Activated CD4-positive, alpha-beta T cell treated with anti-CD3 and anti-CD28 coated beads for 4 hours (primary cell): ENCODE measurements at regions not wholly inside any gene's neighbourhood (a gene's known extent, or its start where the extent isn't known, plus 50 kb on each side); places are given as distances from the start of the nearest gene placed in this dataset.

Source experiments
- DNase-seq, 2 donors: peaks; one replicate each; pipeline ENCODE4 v3.0.0-alpha.2; 2020

DNA sequence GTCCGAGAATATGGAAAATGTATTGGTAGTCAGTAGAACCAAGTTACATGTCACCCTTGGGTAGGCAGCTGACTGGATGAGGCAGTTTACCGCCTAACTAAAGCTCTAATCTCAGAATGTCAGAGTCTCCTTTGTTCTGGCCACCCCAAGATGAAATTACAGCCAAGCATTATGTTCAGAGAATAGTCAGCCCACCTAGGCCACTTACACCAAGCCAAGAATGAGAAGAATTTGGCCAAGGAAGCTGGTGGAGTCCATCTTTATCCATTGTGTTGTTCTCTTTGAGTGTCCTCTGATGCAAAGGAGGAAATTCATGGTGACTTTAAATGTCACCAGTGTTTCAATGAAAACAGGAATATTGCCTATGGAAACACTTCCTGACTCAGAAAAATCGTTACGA lies 275.1 kb upstream of the MAP3K1 start:
- no peak for DNase-seq

GRCh38 chr5:56538580-56538979 lies 276.8 kb upstream of the MAP3K1 start:
- DNase-seq: no peak

GRCh38 chr5:56535347-56535746 lies 280.0 kb upstream of the MAP3K1 start:
- no peak for DNase-seq

DNA sequence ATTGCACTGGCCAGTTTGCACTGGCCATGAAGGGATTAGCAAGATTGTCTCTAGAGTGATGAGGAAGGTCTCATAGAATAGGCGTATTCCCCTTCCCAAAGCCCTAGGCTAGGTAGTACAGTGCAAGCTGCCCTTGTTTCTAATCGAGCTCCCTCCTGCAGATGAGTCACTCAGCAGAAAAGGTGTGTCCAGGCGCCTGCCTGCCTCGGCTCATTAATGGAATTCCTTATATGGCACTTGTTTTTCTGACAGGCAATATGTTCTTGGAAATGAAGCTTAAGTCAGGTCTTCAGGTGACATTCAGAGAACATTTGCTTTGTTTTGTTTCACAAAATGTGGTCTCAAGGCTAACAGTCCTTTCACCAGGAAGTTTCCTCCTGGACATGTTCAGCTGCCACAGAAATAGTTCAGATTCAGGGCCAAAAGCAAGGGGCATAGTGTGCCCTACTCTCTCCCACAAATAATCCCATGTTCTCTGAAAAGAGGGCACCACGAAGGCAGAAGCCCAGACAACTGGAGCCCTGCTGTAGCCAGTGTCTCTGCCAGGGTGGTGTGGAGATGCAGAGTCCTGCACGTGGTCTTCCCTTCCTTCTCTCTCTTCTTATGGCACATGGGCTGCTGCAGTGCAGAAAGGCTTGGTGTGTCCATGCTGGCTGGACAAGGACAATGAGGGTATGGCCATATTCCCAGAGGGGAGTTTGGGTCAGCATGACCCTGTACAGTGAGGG lies 281.1 kb upstream of the MAP3K1 start:
- DNase-seq: peak; percentile 37 to 40

GRCh38 chr5:56532466-56532865 lies 282.9 kb upstream of the MAP3K1 start:
- no peak for DNase-seq

DNA sequence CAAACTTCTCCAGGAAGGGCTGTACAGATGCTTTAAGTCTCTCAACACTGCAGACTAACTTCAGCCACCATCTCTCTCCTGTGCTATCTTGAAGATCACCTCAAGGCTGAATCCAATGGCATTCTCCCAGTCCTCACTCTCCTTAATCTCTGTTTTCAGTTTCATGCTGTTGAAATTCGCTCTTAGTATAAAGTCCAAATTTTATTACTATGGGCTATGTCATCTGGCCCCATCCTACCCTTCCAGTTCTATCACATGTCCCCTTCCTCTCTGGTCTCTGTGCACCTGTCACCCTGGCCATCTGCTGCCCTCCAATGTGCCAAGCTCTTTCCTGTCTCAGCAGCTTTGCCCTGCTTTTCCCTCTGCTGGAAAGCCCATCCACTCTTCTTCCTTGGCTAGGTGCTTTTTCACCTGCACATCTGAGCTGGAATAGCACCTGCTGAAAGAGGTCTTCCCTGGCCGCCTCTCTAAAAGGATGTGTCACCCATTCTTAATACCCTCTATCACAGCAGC lies 284.7 kb upstream of the MAP3K1 start:
- DNase-seq: no peak

- DNase-seq: no peak
These were observed 285.5 kb upstream of the MAP3K1 start for GRCh38 chr5:56529666-56530430.

GRCh38 chr5:56527174-56527573 lies 288.2 kb upstream of the MAP3K1 start:
- no peak for DNase-seq

- DNase-seq: no peak
These were observed 290.2 kb upstream of the MAP3K1 start for GRCh38 chr5:56525113-56525512.

DNA sequence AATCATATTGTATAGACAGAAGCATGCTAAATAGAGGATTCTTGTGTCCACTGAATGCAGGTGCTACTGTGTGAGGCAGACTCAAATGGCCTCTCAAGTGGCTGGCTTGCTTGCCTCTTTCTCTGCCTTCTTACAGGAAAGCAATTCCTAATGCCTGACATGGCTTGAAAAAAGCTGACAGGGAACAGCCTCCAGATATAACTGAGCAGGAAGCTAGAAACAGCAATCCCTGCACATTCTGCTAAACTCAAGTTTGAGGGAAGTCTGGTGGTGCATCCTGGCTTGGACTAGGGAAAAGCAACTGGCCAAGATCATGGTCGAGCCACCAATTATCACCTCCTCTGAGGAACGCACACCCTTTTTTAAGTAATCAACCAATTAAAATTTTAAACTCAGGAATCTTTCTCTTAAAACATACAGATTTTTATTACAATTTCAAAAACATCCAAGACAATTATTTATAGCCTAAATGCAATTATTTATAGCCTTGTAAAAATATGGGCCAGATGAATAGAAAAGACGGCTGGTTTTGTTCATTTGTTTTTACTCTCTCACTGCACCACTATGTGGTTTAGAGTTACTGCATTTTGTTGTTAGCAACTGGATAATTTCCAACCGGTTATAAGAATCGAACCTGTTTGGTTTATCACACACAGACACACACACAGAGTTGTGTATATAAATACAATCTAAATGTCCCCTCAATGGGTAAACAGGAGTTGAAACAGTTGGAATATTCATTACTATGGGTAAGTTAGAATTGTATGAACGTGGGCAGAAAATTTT lies 290.9 kb upstream of the ANKRD55 start:
- no peak for DNase-seq

GRCh38 chr5:56522960-56523359 lies 289.8 kb upstream of the ANKRD55 start:
- DNase-seq: no peak

DNA sequence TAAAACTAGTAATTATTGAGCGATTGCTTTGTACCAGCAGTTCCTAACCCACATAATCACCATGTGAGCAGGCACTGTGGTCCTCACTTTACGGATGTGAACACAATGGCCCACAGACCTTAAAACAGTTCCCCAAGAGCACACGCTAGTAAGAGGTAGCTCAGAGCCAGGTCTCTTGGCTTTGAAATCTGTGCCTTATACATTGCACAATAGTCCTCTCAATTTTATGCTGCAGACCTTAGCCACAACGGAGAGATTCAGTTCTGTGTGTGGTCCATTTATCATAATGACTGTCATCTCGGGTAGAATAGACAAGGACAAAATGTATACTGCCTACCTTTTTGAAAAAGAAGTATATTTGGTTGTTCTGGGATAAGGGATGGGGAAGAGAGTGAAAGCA lies 289.0 kb upstream of the ANKRD55 start:
- no peak for DNase-seq

GRCh38 chr5:56520986-56521730 lies 288.0 kb upstream of the ANKRD55 start:
- no peak for DNase-seq

DNA sequence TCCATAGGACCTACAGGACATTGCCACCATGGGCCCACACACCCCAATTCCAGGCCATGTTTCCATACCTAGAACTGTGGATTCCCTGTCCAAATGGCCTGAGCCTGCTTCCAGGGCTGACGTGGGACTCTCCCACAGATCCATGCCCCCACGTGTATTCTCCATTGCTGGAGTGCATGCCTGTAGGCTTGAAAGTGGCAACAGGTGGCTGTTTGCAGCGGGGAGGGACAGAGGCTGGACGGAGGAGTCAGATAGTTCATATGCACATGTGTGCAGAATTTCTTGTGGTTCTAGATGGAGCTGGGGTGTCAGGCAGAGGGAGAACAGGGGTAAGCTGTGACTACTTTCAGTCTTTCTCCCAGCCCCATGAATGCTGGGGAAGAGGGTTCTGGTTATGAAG lies 285.7 kb upstream of the ANKRD55 start:
- DNase-seq: no peak

- DNase-seq: no peak
These were observed 283.9 kb upstream of the ANKRD55 start for GRCh38 chr5:56517011-56517416.

DNA sequence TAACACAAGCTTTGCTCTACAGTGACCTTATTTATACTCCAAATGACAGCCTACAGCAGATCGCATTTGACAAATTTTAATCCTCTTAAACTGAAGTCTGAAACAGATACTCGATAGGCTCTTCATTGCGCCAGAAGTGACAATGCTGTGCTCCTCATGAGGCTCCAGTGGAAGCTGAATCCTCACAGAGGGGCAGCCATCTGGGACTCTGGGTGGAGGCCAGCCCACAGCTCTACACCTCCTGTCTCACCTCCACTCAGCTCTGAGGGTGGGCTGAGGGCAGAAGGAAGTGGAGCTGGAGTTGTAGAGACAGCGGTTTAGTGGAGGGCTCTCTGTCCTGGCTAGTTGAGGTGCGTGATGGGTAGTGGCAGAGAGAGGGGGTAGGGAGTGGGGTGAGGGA lies 283.3 kb upstream of the ANKRD55 start:
- DNase-seq: no peak

GRCh38 chr5:56516035-56516434 lies 282.9 kb upstream of the ANKRD55 start:
- DNase-seq: no peak

DNA sequence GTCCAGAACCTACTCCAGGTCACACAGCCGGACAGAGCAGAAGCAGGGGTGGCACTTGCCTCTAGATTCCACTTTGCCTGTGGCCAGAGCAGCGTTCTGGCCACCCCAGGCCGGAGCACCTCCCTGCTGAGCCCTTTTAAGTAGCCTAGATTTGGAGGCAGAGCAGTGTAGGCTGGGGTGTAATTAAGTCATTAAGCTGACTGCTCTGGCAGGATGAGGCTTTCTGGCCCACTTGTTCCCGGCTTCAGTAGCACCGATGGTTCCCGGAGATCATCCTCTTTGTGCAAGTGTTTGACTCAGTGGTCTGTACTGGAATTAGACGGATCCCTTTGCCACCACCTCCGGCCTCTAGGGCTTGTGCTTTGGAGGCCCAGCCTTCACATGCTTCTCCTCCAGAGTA lies 281.9 kb upstream of the ANKRD55 start:
- no peak for DNase-seq

GRCh38 chr5:56514245-56514644 lies 281.1 kb upstream of the ANKRD55 start:
- no peak for DNase-seq

DNA sequence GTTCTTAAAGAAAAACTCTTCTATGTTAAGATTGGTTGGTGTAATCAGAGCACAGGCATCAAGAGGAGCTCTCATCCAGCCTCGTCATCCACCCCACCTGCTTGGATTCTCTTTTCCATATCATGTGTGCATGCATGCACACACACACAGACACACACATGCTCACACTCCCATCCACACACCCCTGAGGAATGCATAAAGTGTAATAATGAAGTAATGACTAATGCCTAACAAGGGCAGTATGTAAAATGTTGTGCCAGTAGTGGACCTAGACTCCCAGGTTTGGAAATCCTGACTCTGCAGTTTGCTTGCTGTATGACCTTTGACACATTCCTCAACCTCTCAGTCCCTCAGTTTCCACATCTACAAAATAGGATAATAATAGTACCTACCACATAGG lies 280.0 kb upstream of the ANKRD55 start:
- DNase-seq: no peak

DNA sequence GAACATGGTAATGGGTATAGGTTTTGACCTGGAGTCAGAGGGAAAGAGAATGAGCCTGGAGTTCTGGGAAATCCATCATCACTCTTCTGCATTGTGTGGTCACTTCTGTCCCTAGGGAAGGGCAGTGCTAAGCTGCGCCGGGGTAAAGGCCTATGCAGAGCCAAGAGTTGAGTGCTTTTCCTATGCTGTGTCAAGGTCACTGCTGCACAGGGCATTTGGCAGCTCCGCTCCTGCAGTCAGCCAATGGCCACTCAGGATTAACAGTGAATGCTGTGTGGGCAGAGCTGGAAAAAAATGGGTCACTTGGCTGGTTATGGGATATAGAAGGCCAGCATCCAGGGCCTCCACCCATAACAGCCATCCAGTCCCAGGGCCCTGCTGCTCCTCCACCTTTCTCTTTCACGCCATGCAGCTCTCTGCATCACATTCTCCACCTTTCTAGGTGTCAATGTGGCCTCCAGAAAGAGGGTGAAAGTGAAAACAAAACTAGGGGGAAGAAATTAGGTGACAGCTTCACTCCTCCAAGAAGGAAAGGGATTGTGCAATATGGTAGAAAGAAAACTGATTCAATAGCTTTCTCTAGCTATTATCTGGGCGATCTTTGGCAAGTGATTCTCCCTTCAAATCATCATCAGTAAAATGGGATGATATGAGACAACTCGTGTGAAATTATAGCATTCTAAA lies 279.3 kb upstream of the ANKRD55 start:
- no peak for DNase-seq

GRCh38 chr5:56511326-56511841 lies 278.3 kb upstream of the ANKRD55 start:
- no peak for DNase-seq
